VCaP (cell line): ENCODE measurements at regions not wholly inside any gene's neighbourhood (a gene's known extent, or its start where the extent isn't known, plus 50 kb on each side); places are given as distances from the start of the nearest gene placed in this dataset.

Source experiments
- H3K27ac ChIP-seq: fragments of 450-650 bp; 2 replicates; pipeline ENCODE4 v1.5.1; 2017
- TF ChIP-seq, protein P1 (sequence below): fragments of 450-650 bp; conservative IDR thresholded peaks from 2 replicates; pipeline ENCODE4 v1.5.1; 2017; ENCODE audit warnings: mild to moderate bottlenecking, moderate library complexity

DNA sequence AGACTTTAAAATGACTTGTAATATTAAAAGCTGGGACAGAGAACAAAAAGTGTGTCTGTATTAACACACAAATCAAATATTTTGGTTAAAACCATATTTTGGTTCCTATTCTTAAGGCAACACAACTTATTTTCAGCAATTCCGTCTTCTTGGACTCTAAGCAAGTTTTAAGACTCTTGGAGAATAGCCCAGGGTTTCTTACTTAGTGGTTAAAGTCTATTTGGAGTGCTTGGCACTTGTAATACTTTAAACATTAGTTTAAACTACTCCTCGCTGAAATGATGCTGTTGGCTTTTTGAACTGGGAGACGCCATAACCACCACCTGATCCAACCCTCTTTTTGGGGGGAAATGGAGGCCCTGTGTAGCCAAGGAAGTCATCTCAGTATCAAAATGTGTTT is 109.7 kb upstream of the GMDS start:
- TF ChIP-seq, protein P1, sequence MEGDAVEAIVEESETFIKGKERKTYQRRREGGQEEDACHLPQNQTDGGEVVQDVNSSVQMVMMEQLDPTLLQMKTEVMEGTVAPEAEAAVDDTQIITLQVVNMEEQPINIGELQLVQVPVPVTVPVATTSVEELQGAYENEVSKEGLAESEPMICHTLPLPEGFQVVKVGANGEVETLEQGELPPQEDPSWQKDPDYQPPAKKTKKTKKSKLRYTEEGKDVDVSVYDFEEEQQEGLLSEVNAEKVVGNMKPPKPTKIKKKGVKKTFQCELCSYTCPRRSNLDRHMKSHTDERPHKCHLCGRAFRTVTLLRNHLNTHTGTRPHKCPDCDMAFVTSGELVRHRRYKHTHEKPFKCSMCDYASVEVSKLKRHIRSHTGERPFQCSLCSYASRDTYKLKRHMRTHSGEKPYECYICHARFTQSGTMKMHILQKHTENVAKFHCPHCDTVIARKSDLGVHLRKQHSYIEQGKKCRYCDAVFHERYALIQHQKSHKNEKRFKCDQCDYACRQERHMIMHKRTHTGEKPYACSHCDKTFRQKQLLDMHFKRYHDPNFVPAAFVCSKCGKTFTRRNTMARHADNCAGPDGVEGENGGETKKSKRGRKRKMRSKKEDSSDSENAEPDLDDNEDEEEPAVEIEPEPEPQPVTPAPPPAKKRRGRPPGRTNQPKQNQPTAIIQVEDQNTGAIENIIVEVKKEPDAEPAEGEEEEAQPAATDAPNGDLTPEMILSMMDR = no peak

DNA sequence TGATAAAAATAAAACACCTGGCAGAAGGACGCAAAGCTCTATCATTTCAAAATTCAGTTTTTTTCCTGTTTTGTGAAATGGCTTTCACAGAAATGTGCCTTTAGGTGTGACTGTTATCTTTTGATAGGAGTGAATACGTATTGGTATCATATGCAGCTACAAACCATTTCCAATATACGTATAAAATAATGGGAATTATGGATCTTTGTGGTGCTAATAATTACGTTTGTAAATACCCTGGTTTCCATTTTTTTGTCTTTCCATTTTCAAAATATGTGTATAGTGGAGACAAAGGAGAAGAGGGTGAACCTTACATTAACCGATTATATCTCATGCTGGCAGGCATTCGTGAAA is 108.7 kb upstream of the GMDS start:
- TF ChIP-seq, protein P1 = peak; percentile 53
- no peak overlapping the region for H3K27ac ChIP-seq

More for the DNA sequence above, 109.7 kb upstream of the GMDS start:
- H3K27ac ChIP-seq = no peak overlapping the region

DNA sequence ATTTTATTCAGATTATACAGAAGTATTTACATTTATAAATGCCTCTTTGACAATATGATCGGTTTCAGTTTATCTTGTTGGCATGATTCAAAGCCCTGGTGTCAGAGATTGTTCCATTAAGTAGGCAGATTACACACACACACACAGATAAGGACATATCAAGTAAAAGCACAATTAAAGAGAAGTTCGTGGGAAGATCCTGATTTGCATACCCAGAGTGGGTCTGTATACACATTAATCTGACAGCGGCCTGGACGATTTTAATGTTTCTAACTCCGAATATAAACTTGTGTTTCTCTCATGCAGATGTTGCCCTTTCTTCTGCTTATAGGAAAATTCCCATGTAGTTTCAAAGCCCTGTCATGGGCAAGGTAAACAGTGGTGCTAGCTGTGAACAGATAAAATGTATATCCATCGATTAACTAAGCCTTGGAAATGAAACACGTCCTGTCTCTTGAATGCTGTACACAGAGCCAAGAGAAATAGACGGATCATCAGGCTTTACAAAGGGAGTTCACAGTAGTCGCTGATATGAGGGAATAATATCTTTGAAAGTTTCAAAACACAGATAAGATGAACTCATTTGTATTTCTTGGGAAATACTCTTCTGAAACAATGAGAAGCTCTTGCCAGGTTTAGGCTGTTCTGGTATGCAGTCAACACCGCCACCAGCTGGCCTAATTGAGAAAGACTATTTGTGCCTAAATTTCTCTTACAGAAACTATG is 108.2 kb upstream of the GMDS start:
- TF ChIP-seq, protein P1 = peak; percentile 83
- H3K27ac ChIP-seq = no peak overlapping the region

DNA sequence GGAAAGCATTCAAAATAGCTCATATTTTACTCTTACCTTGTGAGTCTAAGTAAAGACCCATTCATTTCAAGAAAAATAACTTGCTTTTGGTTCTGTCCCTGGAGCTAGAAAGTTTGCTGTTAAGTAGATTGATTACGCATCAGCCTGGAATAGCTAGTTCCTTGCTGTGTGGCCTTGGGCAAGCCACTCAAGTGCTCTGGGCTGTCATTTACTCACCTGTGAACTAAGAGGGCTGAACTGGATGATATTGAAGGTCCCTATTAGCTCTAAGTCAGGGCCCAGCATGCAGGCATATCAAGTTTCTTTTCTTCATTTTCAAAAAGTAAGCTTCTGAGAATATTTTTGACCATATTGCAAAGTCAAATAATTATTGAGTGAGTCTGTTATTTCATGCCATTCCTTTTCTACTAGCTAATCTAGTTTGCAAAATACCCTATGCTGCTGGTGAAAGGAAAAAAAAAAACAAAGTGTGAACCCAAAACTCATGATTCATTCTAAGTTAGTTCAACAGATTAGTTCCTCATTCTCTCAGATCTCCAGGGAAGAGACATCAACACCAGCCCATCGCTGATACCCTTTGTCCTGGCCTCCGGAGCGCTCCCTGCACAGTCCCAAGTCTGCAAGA is 106.5 kb upstream of the GMDS start:
- TF ChIP-seq, protein P1 = no peak
- no peak overlapping the region for H3K27ac ChIP-seq

DNA sequence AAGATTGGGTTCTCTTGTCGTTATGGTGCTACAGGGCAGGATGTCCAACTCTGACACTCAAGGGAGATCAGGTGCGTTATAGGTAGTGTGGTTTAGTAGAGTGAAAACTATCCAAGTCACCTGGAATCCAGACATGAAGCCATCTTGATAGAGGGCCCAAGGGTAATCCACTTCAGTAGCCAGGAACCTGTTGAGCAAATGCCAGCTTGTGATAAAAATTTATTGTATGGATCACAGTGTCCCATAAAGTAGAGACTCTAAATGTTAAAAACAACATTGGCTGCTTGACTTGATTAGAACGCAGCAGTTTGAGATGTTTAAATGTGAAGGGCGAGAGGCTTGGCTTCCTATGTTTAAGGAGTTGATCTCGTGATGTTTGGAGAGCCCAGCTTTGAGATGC is 105.7 kb upstream of the GMDS start:
- TF ChIP-seq, protein P1 = no peak
- no peak overlapping the region for H3K27ac ChIP-seq

DNA sequence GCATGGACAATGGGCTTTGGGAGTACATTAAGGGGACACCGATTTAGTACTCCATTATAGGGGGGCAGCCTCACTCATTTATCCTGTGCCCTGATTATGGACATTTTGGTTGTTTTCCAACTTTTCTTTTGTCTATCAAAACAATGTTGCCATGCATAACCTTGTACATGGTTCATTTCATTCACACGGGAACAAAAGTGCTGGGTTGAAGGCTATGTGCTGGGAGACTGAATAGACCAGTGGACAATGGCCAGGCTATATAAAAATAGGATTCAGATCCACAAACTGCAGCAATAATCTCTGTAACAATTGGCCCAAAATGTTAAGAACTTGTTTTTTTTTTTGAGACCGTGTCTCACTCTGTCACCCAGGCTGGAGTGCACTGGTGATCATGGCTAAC is 100.7 kb upstream of the GMDS start:
- TF ChIP-seq, protein P1 = no peak

DNA sequence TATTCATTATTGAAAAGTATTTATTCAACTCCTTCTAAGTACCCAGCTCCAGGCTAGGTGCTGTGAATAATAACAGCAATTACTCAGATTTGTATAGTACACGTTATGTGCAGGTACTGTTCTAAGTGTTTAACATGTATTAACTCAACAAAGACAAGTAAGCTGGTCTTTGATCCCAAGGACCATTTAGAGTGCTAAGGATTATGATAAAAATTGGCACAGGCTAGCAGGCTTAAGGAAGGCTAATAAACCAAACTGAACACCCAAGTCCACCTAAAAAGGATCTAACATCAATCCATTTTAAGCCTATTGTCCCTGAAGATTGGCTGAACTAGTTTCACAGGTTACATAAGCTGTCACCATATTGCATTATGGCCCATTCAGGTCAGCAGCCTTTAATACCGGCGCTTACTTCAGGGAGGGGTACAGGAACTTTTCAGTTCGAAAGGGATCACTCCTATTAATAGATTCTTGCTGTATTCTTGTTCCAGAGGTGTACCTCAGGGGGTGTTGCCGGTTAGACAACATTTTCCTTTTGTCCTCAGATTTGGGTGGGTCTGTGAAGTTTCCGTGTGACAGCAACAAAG is 99.0 kb upstream of the GMDS start:
- no peak overlapping the region for H3K27ac ChIP-seq
- TF ChIP-seq, protein P1 = no peak

More for the DNA sequence above, 100.7 kb upstream of the GMDS start:
- H3K27ac ChIP-seq = no peak overlapping the region
